ENCODE measurements at regions not wholly inside any gene's neighbourhood (a gene's known extent, or its start where the extent isn't known, plus 50 kb on each side); places are given as distances from the start of the nearest gene placed in this dataset.

GRCh38 chr17:33945646-33946546 is 309.2 kb upstream of the CCL2 start:
- intact Hi-C loops (cut with DNase I) = no loop called here
- Histone ChIP-seq H3K36me3 (no peaks in the 10 kb centered on the region), H3K9me3 (no peaks in the 10 kb centered on the region), H3K27ac (no peak overlapping the region), H3K4me3 (no peak overlapping the region), H3K4me1 (peaks cover 0 to 10% (median 0%) of the 10 kb centered on the region in 3 donors), H3K27me3 (peaks cover 0 to 15% (median 0%) of the 10 kb centered on the region in 4 donors)
- TF ChIP-seq CTCF (IDR thresholded peaks at IDR 0.05) (no peak), POLR2A (IDR thresholded peaks at IDR 0.05) (no peak)
- DNase-seq = no peak
- 53 to 59% methylated on average over 5 to 6 of the region's 6 CpGs for WGBS, 2 donors

- intact Hi-C loops (cut with DNase I) = no loop called here
- Histone ChIP-seq H3K4me3 (no peak overlapping the region), H3K9me3 (no peaks in the 10 kb centered on the region), H3K27ac (no peak overlapping the region), H3K27me3 (peaks cover 0 to 15% (median 0%) of the 10 kb centered on the region in 4 donors), H3K36me3 (no peaks in the 10 kb centered on the region), H3K4me1 (peaks cover 0 to 19% (median 0%) of the 10 kb centered on the region in 3 donors)
- no peak for DNase-seq
- TF ChIP-seq POLR2A (IDR thresholded peaks at IDR 0.05) (no peak), CTCF (IDR thresholded peaks at IDR 0.05) (no peak)
These were observed 307.3 kb upstream of the CCL2 start for GRCh38 chr17:33947762-33948161.

- DNase-seq = no peak
- intact Hi-C loops (cut with DNase I) = no loop called here
These were observed 306.8 kb upstream of the CCL2 start for GRCh38 chr17:33948309-33948708.

GRCh38 chr17:33949100-33949499 is 306.0 kb upstream of the CCL2 start:
- WGBS, 2 donors = 68 to 81% methylated on average over 4 of the region's 4 CpGs
- no peaks in the 10 kb centered on the region for H3K36me3 ChIP-seq
- H3K27me3 ChIP-seq = peaks cover 0 to 15% (median 0%) of the 10 kb centered on the region in 4 donors
- DNase-seq = no peak
- no peak overlapping the region for H3K27ac ChIP-seq
- intact Hi-C loops (cut with DNase I) = no loop called here
- no peaks in the 10 kb centered on the region for H3K9me3 ChIP-seq
- TF ChIP-seq CTCF (IDR thresholded peaks at IDR 0.05) (no peak), POLR2A (IDR thresholded peaks at IDR 0.05) (no peak)
- peaks cover 0 to 19% (median 0%) of the 10 kb centered on the region in 3 donors for H3K4me1 ChIP-seq
- H3K4me3 ChIP-seq = no peak overlapping the region

More at GRCh38 chr17:33948309-33948708, 306.8 kb upstream of the CCL2 start:
- TF ChIP-seq POLR2A (IDR thresholded peaks at IDR 0.05) = no peak
- TF ChIP-seq CTCF (IDR thresholded peaks at IDR 0.05) = no peak
- Histone ChIP-seq H3K27ac (no peak overlapping the region), H3K9me3 (no peaks in the 10 kb centered on the region), H3K4me1 (peaks cover 0 to 19% (median 0%) of the 10 kb centered on the region in 3 donors), H3K4me3 (no peak overlapping the region), H3K27me3 (peaks cover 0 to 15% (median 0%) of the 10 kb centered on the region in 4 donors), H3K36me3 (no peaks in the 10 kb centered on the region)
- 74 to 87% methylated on average over 6 of the region's 7 CpGs for WGBS, 2 donors

- DNase-seq = no peak
- intact Hi-C loops (cut with DNase I) = no loop called here
These were observed 305.0 kb upstream of the CCL2 start for GRCh38 chr17:33950061-33950460.

More at GRCh38 chr17:33950061-33950460, 305.0 kb upstream of the CCL2 start:
- peaks cover 0 to 17% (median 0%) of the 10 kb centered on the region in 4 donors for H3K27me3 ChIP-seq
- peaks cover 0 to 19% (median 0%) of the 10 kb centered on the region in 3 donors for H3K4me1 ChIP-seq
- 79 to 90% methylated on average over 6 of the region's 6 CpGs for WGBS, 2 donors
- no peaks in the 10 kb centered on the region for H3K9me3 ChIP-seq
- no peak for TF ChIP-seq POLR2A (IDR thresholded peaks at IDR 0.05)
- no peak for TF ChIP-seq CTCF (IDR thresholded peaks at IDR 0.05)
- no peak overlapping the region for H3K27ac ChIP-seq
- H3K4me3 ChIP-seq = no peak overlapping the region
- no peaks in the 10 kb centered on the region for H3K36me3 ChIP-seq

Data from esophagus squamous epithelium (tissue), 5 donors.